Parathyroid adenoma (tissue), 2 donors: ENCODE measurements at regions not wholly inside any gene's neighbourhood (a gene's known extent, or its start where the extent isn't known, plus 50 kb on each side); places are given as distances from the start of the nearest gene placed in this dataset.
A peak's percentile ranks its signal among the peaks of the same experiment; 100 is the strongest.

Experiments used
- H2AFZ ChIP-seq: fragments of 300-600 bp; sonication (generic); one replicate; pipeline ENCODE4 v1.7.0; 2017; ENCODE audit warnings: antibody characterized with exemption, mild to moderate bottlenecking
- H3K27ac ChIP-seq: fragments of 300-600 bp; sonication (generic); one replicate; pipeline ENCODE4 v1.7.0; 2017
- H3K27me3 ChIP-seq: fragments of 300-600 bp; sonication (generic); one replicate; pipeline ENCODE4 v1.7.0; 2017; ENCODE audit warnings: low read length; ENCODE audit not compliant: control insufficient read depth, insufficient read depth
- H3K36me3 ChIP-seq: fragments of 300-600 bp; sonication (generic); one replicate; pipeline ENCODE4 v1.7.0; 2017; ENCODE audit warnings: low read length; ENCODE audit not compliant: control insufficient read depth, insufficient read depth
- H3K4me1 ChIP-seq: fragments of 300-600 bp; sonication (generic); one replicate; pipeline ENCODE4 v1.7.0; 2017; ENCODE audit warnings: control low read depth
- H3K4me2 ChIP-seq: fragments of 300-600 bp; sonication (generic); one replicate; pipeline ENCODE4 v1.7.0; 2017; ENCODE audit warnings: low read length
- H3K4me3 ChIP-seq: fragments of 300-600 bp; sonication (generic); one replicate; pipeline ENCODE4 v1.7.0; 2017; ENCODE audit warnings: low read depth, low read length
- H3K79me2 ChIP-seq: fragments of 300-600 bp; sonication (generic); one replicate; pipeline ENCODE4 v1.7.0; 2017; ENCODE audit warnings: control low read depth
- H3K9ac ChIP-seq: fragments of 300-600 bp; sonication (generic); one replicate; pipeline ENCODE4 v1.7.0; 2017; ENCODE audit warnings: mild to moderate bottlenecking
- H3K9me3 ChIP-seq: fragments of 300-600 bp; sonication (generic); one replicate; pipeline ENCODE4 v1.7.0; 2017; ENCODE audit warnings: low read length; ENCODE audit not compliant: control insufficient read depth
- CTCF ChIP-seq: fragments of 300-600 bp; sonication (generic); IDR thresholded peaks from one replicate; pipeline ENCODE4 v1.7.0; 2017; ENCODE audit warnings: antibody characterized with exemption, mild to moderate bottlenecking
- donor health status: primary hyperparathyroidism.

- H3K4me2 ChIP-seq: no peak overlapping the region
- H3K9ac ChIP-seq: no peak overlapping the region
- H3K27me3 ChIP-seq: no peaks in the 10 kb centered on the region
- no peaks in the 10 kb centered on the region for H3K36me3 ChIP-seq
- H3K79me2 ChIP-seq: no peaks in the 10 kb centered on the region
- H3K4me1 ChIP-seq: no peaks in the 10 kb centered on the region
- no peaks in the 10 kb centered on the region for H3K9me3 ChIP-seq
- no peak overlapping the region for H2AFZ ChIP-seq
- no peak overlapping the region for H3K4me3 ChIP-seq
- no peak for TF ChIP-seq CTCF
- no peak overlapping the region for H3K27ac ChIP-seq
Observed at GRCh38 chrX:20451929-20452328, 185.2 kb upstream of the RPS6KA3 start.

DNA sequence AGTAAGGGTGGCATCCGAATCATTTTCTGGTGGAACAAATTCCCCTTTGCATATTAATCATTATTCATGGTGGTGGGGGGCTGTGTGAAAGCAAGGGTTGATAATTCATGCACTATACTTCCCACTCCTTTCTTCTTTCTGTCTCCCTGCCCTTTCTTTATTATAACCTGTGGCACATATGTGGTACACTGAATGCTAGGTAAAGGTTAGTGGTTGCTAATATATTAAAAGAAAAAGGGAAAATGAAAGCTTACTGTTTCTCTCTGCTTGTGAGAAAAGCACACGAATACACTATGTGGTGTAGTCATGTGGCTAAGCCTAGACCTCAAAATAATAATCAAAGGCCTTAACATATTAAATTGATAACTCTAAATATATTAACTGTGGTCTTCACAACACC, 178.4 kb upstream of the RPS6KA3 start:
- TF ChIP-seq CTCF: no peak
- Histone ChIP-seq H3K9me3 (no peaks in the 10 kb centered on the region), H3K4me1 (peaks cover 3% of the 10 kb centered on the region), H3K4me3 (no peak overlapping the region), H3K4me2 (no peak overlapping the region), H3K27me3 (no peaks in the 10 kb centered on the region), H2AFZ (no peak overlapping the region), H3K27ac (no peak overlapping the region), H3K79me2 (no peaks in the 10 kb centered on the region), H3K36me3 (no peaks in the 10 kb centered on the region), H3K9ac (no peak overlapping the region)

GRCh38 chrX:20442597-20442996, 175.9 kb upstream of the RPS6KA3 start:
- H3K27ac ChIP-seq: no peak overlapping the region
- H2AFZ ChIP-seq: peak overlapping the region; percentile 11
- no peak overlapping the region for H3K4me2 ChIP-seq
- H3K27me3 ChIP-seq: no peaks in the 10 kb centered on the region
- no peak overlapping the region for H3K9ac ChIP-seq
- no peaks in the 10 kb centered on the region for H3K79me2 ChIP-seq
- no peaks in the 10 kb centered on the region for H3K36me3 ChIP-seq
- TF ChIP-seq CTCF: peak; percentile 68
- no peak overlapping the region for H3K4me3 ChIP-seq
- peaks cover 3% of the 10 kb centered on the region for H3K4me1 ChIP-seq
- no peaks in the 10 kb centered on the region for H3K9me3 ChIP-seq

GRCh38 chrX:20441123-20441522, 174.4 kb upstream of the RPS6KA3 start:
- Histone ChIP-seq H3K79me2 (no peaks in the 10 kb centered on the region), H3K9me3 (no peaks in the 10 kb centered on the region), H3K4me3 (no peak overlapping the region), H2AFZ (no peak overlapping the region), H3K4me2 (no peak overlapping the region), H3K36me3 (no peaks in the 10 kb centered on the region), H3K9ac (no peak overlapping the region), H3K27ac (no peak overlapping the region), H3K27me3 (no peaks in the 10 kb centered on the region), H3K4me1 (peaks cover 3% of the 10 kb centered on the region)
- TF ChIP-seq CTCF: no peak

- Histone ChIP-seq H3K9me3 (no peaks in the 10 kb centered on the region), H3K27ac (no peak overlapping the region), H3K36me3 (no peaks in the 10 kb centered on the region), H3K27me3 (no peaks in the 10 kb centered on the region), H3K9ac (no peak overlapping the region), H3K79me2 (no peaks in the 10 kb centered on the region), H3K4me2 (no peak overlapping the region), H2AFZ (no peak overlapping the region), H3K4me1 (peaks cover 3% of the 10 kb centered on the region), H3K4me3 (no peak overlapping the region)
- TF ChIP-seq CTCF: no peak
Observed at GRCh38 chrX:20438871-20439526, 172.3 kb upstream of the RPS6KA3 start.
